ENCODE measurements at regions not wholly inside any gene's neighbourhood (a gene's known extent, or its start where the extent isn't known, plus 50 kb on each side); places are given as distances from the start of the nearest gene placed in this dataset.

DNA sequence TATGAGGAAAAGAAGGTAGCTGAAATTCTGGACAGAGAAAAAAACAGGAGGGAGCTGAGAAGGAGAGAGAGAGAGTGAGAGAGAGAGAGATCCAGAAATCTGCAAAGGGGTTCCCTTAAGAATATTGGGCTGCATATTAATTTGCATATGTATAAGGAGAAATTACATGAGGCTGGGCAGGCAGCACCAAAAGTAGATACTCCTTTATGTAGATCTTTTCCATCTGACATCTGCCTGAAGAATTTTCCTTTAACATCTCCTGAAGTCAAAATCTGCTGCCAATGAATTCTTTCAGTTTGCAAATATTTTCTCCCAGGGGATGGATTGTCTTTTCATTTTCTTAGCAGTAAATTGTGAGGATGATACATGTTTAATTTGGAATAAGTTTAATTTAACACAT, 1365.3 kb downstream of the GATA3 start:
- TF ChIP-seq, protein P1, sequence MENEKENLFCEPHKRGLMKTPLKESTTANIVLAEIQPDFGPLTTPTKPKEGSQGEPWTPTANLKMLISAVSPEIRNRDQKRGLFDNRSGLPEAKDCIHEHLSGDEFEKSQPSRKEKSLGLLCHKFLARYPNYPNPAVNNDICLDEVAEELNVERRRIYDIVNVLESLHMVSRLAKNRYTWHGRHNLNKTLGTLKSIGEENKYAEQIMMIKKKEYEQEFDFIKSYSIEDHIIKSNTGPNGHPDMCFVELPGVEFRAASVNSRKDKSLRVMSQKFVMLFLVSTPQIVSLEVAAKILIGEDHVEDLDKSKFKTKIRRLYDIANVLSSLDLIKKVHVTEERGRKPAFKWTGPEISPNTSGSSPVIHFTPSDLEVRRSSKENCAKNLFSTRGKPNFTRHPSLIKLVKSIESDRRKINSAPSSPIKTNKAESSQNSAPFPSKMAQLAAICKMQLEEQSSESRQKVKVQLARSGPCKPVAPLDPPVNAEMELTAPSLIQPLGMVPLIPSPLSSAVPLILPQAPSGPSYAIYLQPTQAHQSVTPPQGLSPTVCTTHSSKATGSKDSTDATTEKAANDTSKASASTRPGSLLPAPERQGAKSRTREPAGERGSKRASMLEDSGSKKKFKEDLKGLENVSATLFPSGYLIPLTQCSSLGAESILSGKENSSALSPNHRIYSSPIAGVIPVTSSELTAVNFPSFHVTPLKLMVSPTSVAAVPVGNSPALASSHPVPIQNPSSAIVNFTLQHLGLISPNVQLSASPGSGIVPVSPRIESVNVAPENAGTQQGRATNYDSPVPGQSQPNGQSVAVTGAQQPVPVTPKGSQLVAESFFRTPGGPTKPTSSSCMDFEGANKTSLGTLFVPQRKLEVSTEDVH (IDR thresholded peaks at IDR 0.05; ENCODE audit: low read depth, partially characterized antibody): no peak
- no peak for TF ChIP-seq EGR1 (IDR thresholded peaks at IDR 0.05; ENCODE audit: borderline replicate concordance in 1 of 2, low read depth in 2 of 2, low read length in 2 of 2)
- TF ChIP-seq, protein P2, sequence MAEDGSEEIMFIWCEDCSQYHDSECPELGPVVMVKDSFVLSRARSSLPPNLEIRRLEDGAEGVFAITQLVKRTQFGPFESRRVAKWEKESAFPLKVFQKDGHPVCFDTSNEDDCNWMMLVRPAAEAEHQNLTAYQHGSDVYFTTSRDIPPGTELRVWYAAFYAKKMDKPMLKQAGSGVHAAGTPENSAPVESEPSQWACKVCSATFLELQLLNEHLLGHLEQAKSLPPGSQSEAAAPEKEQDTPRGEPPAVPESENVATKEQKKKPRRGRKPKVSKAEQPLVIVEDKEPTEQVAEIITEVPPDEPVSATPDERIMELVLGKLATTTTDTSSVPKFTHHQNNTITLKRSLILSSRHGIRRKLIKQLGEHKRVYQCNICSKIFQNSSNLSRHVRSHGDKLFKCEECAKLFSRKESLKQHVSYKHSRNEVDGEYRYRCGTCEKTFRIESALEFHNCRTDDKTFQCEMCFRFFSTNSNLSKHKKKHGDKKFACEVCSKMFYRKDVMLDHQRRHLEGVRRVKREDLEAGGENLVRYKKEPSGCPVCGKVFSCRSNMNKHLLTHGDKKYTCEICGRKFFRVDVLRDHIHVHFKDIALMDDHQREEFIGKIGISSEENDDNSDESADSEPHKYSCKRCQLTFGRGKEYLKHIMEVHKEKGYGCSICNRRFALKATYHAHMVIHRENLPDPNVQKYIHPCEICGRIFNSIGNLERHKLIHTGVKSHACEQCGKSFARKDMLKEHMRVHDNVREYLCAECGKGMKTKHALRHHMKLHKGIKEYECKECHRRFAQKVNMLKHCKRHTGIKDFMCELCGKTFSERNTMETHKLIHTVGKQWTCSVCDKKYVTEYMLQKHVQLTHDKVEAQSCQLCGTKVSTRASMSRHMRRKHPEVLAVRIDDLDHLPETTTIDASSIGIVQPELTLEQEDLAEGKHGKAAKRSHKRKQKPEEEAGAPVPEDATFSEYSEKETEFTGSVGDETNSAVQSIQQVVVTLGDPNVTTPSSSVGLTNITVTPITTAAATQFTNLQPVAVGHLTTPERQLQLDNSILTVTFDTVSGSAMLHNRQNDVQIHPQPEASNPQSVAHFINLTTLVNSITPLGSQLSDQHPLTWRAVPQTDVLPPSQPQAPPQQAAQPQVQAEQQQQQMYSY (CRISPR knock-in tag; IDR thresholded peaks at IDR 0.05): no peak
- no peak for TF ChIP-seq POLR2A (IDR thresholded peaks at IDR 0.05; ENCODE audit: low read depth, low read length)
- no peak for TF ChIP-seq NRF1 (conservative IDR thresholded peaks at IDR 0.05; ENCODE audit: low read depth, low read length)
